ENCODE measurements at regions not wholly inside any gene's neighbourhood (a gene's known extent, or its start where the extent isn't known, plus 50 kb on each side); places are given as distances from the start of the nearest gene placed in this dataset.

- Histone ChIP-seq H3K9ac (ENCODE audit: low read depth, low read length) (no peak overlapping the region), H3K36me3 (ENCODE audit: insufficient read depth, low read length) (no peaks in the 10 kb centered on the region), H3K9me3 (ENCODE audit: insufficient read depth, low read length, severe bottlenecking) (no peaks in the 10 kb centered on the region), H3K27me3 (ENCODE audit: insufficient read depth, low read length, poor library complexity) (no peaks in the 10 kb centered on the region), H3K27ac (ENCODE audit: low read length) (no peak overlapping the region), H2AFZ (ENCODE audit: low read depth, low read length) (no peak overlapping the region), H3K4me1 (ENCODE audit: insufficient read depth, low read length) (no peaks in the 10 kb centered on the region), H3K79me2 (ENCODE audit: insufficient read depth, low read length) (no peaks in the 10 kb centered on the region), H3K4me2 (ENCODE audit: insufficient read depth, low read length) (no peak overlapping the region), H3K4me3 (ENCODE audit: low read depth in 1 of 2, low read length in 2 of 2) (no peak overlapping the region), H4K20me1 (ENCODE audit: insufficient read depth, low read length) (no peaks in the 10 kb centered on the region)
- DNase-seq = no peak
- no peak for ATAC-seq (ENCODE audit: insufficient read depth, low read depth)
- TF ChIP-seq CTCF (IDR thresholded peaks at IDR 0.05; ENCODE audit: borderline replicate concordance, extremely low read depth, low read length, poor library complexity, severe bottlenecking) (no peak), EZH2 (IDR thresholded peaks at IDR 0.05; ENCODE audit: borderline replicate concordance, low read depth, low read length, severe bottlenecking) (no peak)
Measured at GRCh38 chrX:479273-479981, 92.7 kb upstream of the PPP2R3B start.

GRCh38 chrX:480861-481417 lies 94.2 kb upstream of the PPP2R3B start:
- Histone ChIP-seq H2AFZ (ENCODE audit: low read depth, low read length) (no peak overlapping the region), H3K36me3 (ENCODE audit: insufficient read depth, low read length) (no peaks in the 10 kb centered on the region), H4K20me1 (ENCODE audit: insufficient read depth, low read length) (no peaks in the 10 kb centered on the region), H3K4me1 (ENCODE audit: insufficient read depth, low read length) (no peaks in the 10 kb centered on the region), H3K9me3 (ENCODE audit: insufficient read depth, low read length, severe bottlenecking) (no peaks in the 10 kb centered on the region), H3K79me2 (ENCODE audit: insufficient read depth, low read length) (no peaks in the 10 kb centered on the region), H3K4me3 (ENCODE audit: low read depth in 1 of 2, low read length in 2 of 2) (no peak overlapping the region), H3K27ac (ENCODE audit: low read length) (no peak overlapping the region), H3K9ac (ENCODE audit: low read depth, low read length) (no peak overlapping the region), H3K27me3 (ENCODE audit: insufficient read depth, low read length, poor library complexity) (no peaks in the 10 kb centered on the region), H3K4me2 (ENCODE audit: insufficient read depth, low read length) (no peak overlapping the region)
- DNase-seq (no peak), ATAC-seq (ENCODE audit: insufficient read depth, low read depth) (no peak)
- TF ChIP-seq EZH2 (IDR thresholded peaks at IDR 0.05; ENCODE audit: borderline replicate concordance, low read depth, low read length, severe bottlenecking) (no peak), CTCF (IDR thresholded peaks at IDR 0.05; ENCODE audit: borderline replicate concordance, extremely low read depth, low read length, poor library complexity, severe bottlenecking) (no peak)

GRCh38 chrX:482192-482701 lies 95.5 kb upstream of the PPP2R3B start:
- no peak overlapping the region for H2AFZ ChIP-seq (ENCODE audit: low read depth, low read length)
- no peak overlapping the region for H3K9ac ChIP-seq (ENCODE audit: low read depth, low read length)
- no peak for ATAC-seq (ENCODE audit: insufficient read depth, low read depth)

More at GRCh38 chrX:482192-482701, 95.5 kb upstream of the PPP2R3B start:
- no peak for DNase-seq
- Histone ChIP-seq H3K79me2 (ENCODE audit: insufficient read depth, low read length) (no peaks in the 10 kb centered on the region), H3K27ac (ENCODE audit: low read length) (no peak overlapping the region), H3K27me3 (ENCODE audit: insufficient read depth, low read length, poor library complexity) (no peaks in the 10 kb centered on the region), H3K4me2 (ENCODE audit: insufficient read depth, low read length) (no peak overlapping the region), H4K20me1 (ENCODE audit: insufficient read depth, low read length) (no peaks in the 10 kb centered on the region), H3K9me3 (ENCODE audit: insufficient read depth, low read length, severe bottlenecking) (no peaks in the 10 kb centered on the region), H3K4me3 (ENCODE audit: low read depth in 1 of 2, low read length in 2 of 2) (no peak overlapping the region), H3K36me3 (ENCODE audit: insufficient read depth, low read length) (no peaks in the 10 kb centered on the region), H3K4me1 (ENCODE audit: insufficient read depth, low read length) (no peaks in the 10 kb centered on the region)
- TF ChIP-seq CTCF (IDR thresholded peaks at IDR 0.05; ENCODE audit: borderline replicate concordance, extremely low read depth, low read length, poor library complexity, severe bottlenecking) = no peak
- no peak for TF ChIP-seq EZH2 (IDR thresholded peaks at IDR 0.05; ENCODE audit: borderline replicate concordance, low read depth, low read length, severe bottlenecking)
